Neural progenitor cell (in vitro differentiated cells): ENCODE measurements at regions not wholly inside any gene's neighbourhood (a gene's known extent, or its start where the extent isn't known, plus 50 kb on each side); places are given as distances from the start of the nearest gene placed in this dataset.

Experiments
- CTCF ChIP-seq: fragments of 200-600 bp; sonication (generic); IDR thresholded peaks from 2 replicates; pipeline ENCODE4 v1.5.1; 2017; ENCODE audit warnings: antibody characterized with exemption, mild to moderate bottlenecking
- EZH2 ChIP-seq: fragments of 200-600 bp; sonication (generic); IDR thresholded peaks from 2 replicates; pipeline ENCODE4 v1.6.1; 2017; ENCODE audit warnings: antibody characterized with exemption, mild to moderate bottlenecking, moderate library complexity

- TF ChIP-seq CTCF, result no peak
- TF ChIP-seq EZH2, result no peak
Observed at GRCh38 chr18:78673516-78674321, 305.9 kb upstream of the SALL3 start.
